ENCODE measurements at regions not wholly inside any gene's neighbourhood (a gene's known extent, or its start where the extent isn't known, plus 50 kb on each side); places are given as distances from the start of the nearest gene placed in this dataset.

DNA sequence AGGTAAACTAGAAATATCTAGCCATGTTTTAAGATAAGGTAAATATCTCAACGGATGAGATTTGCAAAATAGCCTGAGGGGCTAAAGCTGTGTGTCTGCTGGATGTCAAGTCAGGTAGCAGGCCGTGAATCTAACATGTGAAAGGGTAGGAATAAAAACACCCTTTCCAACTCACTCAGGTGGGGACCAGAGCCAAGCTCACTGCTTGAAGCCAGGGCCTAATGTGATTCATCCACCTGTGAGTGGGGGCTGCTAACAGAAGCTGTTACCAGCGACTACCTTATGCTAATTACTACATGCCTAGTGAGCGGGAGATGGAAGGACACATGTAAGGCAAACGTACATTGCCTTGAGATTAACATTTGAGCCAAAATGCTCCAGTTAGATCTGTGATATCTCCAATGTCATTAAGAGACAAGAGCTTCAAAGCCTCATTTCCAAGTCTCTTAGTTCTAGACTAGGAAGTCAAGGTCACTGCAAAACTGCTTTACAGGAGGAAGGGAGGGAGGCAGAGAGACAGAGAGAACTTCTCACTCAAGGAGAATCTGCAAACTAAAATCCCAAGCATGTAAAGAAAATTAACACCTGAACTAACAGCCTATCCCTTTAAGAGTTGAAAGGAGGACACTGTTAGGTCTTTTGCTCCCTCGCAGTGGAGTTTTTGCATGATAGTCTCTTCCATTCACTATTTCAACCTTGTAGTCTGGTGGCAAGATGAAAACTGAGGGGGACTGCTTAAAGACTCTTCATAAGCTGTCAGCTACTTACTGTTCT lies 141.6 kb upstream of the RPS23 start (continued):
- TF ChIP-seq ZNF407 (CRISPR knock-in tag; IDR thresholded peaks at IDR 0.05; ENCODE audit: not compliant biosample characterization) (no peak), RAD21 (CRISPR knock-in tag; IDR thresholded peaks at IDR 0.05) (no peak)

- ChIA-PET CTCF (ENCODE audit: low intra/inter-chr PET ratio, low total read pairs) (no interaction called here), POLR2A (no interaction called here)
- in situ Hi-C loops (cut with HindIII; ENCODE audit: extremely low pct_ligation_motif_present, low pct_unique_long_range_greater_than_20kb) = no loop called here
- TF ChIP-seq NFIB (CRISPR knock-in tag; IDR thresholded peaks at IDR 0.05; ENCODE audit: borderline replicate concordance) (no peak), ZBTB42 (CRISPR knock-in tag; IDR thresholded peaks at IDR 0.05) (no peak), ZNF510 (CRISPR knock-in tag; IDR thresholded peaks at IDR 0.05; ENCODE audit: low read depth) (no peak), ZNF468 (CRISPR knock-in tag; IDR thresholded peaks at IDR 0.05) (no peak), RFX5 (IDR thresholded peaks at IDR 0.05; ENCODE audit: low read depth, low read length) (no peak), NFKB2 (CRISPR knock-in tag; IDR thresholded peaks at IDR 0.05; ENCODE audit: borderline replicate concordance) (no peak), MAZ (IDR thresholded peaks at IDR 0.05; ENCODE audit: borderline replicate concordance, low read depth, low read length) (no peak), MAZ (CRISPR knock-in tag; IDR thresholded peaks at IDR 0.05; ENCODE audit: low read depth) (no peak)
- TF ChIP-seq, protein P1, sequence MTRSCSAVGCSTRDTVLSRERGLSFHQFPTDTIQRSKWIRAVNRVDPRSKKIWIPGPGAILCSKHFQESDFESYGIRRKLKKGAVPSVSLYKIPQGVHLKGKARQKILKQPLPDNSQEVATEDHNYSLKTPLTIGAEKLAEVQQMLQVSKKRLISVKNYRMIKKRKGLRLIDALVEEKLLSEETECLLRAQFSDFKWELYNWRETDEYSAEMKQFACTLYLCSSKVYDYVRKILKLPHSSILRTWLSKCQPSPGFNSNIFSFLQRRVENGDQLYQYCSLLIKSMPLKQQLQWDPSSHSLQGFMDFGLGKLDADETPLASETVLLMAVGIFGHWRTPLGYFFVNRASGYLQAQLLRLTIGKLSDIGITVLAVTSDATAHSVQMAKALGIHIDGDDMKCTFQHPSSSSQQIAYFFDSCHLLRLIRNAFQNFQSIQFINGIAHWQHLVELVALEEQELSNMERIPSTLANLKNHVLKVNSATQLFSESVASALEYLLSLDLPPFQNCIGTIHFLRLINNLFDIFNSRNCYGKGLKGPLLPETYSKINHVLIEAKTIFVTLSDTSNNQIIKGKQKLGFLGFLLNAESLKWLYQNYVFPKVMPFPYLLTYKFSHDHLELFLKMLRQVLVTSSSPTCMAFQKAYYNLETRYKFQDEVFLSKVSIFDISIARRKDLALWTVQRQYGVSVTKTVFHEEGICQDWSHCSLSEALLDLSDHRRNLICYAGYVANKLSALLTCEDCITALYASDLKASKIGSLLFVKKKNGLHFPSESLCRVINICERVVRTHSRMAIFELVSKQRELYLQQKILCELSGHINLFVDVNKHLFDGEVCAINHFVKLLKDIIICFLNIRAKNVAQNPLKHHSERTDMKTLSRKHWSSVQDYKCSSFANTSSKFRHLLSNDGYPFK (CRISPR knock-in tag; IDR thresholded peaks at IDR 0.05; ENCODE audit: borderline replicate concordance) = no peak
These were observed 140.4 kb upstream of the RPS23 start for GRCh38 chr5:82418608-82418950.

More at GRCh38 chr5:82418608-82418950, 140.4 kb upstream of the RPS23 start:
- Histone ChIP-seq H3K4me2 (ENCODE audit: low read depth, low read length) (no peak overlapping the region), H2AFZ (ENCODE audit: low read length) (no peak overlapping the region), H3K27me3 (ENCODE audit: control insufficient read depth in 1 of 2, insufficient read depth in 2 of 2, low read length in 2 of 2) (no peaks in the 10 kb centered on the region), H3K36me3 (replicated peaks in 1 of 2; ENCODE audit: control insufficient read depth in 1 of 2, insufficient read depth in 2 of 2, low read length in 2 of 2) (no peaks in the 10 kb centered on the region), H3K27ac (ENCODE audit: extremely low read length, insufficient read depth, low read length) (no peak overlapping the region), H3K4me3 (replicated peaks in 1 of 3; ENCODE audit: insufficient read depth in 1 of 3, low read depth in 2 of 3, low read length in 3 of 3) (no peak overlapping the region), H3K9me3 (ENCODE audit: low read length) (no peaks in the 10 kb centered on the region), H3K4me1 (ENCODE audit: insufficient read depth, low read length) (peaks cover 14% of the 10 kb centered on the region), H3K79me2 (ENCODE audit: insufficient read depth, low read length) (no peaks in the 10 kb centered on the region), H4K20me1 (ENCODE audit: insufficient read depth, low read length) (no peaks in the 10 kb centered on the region), H3K9ac (ENCODE audit: insufficient read depth, low read depth, low read length) (no peak overlapping the region)
- FAIRE-seq (no peak), DNase-seq (ENCODE audit: low spot score) (no peak), ATAC-seq (no peak)
- intact Hi-C loops (cut with micrococcal nuclease; ENCODE audit: unreplicated experiment) = no loop called here
- BruUV-seq (replicated peaks) = no TSS peak
- 42% methylated on average over 2 of the region's 2 CpGs for WGBS (ENCODE audit: low lambda C conversion rate)

Data from HepG2 (cell line).